Right ventricle myocardium inferior (tissue), 1 donor: ENCODE measurements at regions not wholly inside any gene's neighbourhood (a gene's known extent, or its start where the extent isn't known, plus 50 kb on each side); places are given as distances from the start of the nearest gene placed in this dataset.
"Not testable (repeated sequence)": the region's sequence is repeated elsewhere in the genome, so short reads cannot be mapped to it uniquely, and the experiment has no call there.

Experiments used
- ATAC-seq: fragments of 200-7000 bp; cut with Tn5 transposase; one replicate; pipeline ENCODE4 v1.9.1; 2020; ENCODE audit warnings: mild to moderate bottlenecking, moderate library complexity
- DNase-seq: peaks from one replicate; pipeline ENCODE4 v3.0.0; 2021; ENCODE audit errors: missing footprints
- intact Hi-C: fragments of 100-400 bp; cut with DNase I; formaldehyde crosslinking; loops from one replicate; pipeline ENCODE4 v1.11.0; 2022
- donor health status: DM: no; HTN: yes; CAD: no; lungs with severe emphysema.

DNA sequence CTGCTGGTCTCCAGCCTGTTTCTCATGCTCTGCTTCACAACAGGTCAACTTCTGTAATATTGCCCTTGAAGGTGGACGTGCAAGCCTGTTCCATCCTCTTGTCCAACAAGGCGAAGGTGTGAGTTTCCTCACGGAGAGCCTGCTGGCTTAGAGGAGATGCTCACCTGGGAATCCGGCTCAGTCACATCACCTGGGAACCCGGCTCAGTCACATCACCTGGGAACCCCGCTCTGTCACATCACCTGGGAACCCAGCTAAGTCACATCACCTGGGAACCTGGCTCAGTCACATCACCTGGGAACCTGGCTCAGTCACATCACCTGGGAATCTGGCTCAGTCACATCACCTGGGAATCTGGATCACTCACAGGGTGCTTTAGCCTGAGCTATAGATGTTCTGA lies 230.1 kb downstream of the ERMARD start:
- ATAC-seq (no peak), DNase-seq (no peak)
- intact Hi-C loops, result no loop called here

- intact Hi-C loops, result no loop called here
- DNase-seq, result no peak
- ATAC-seq, result no peak
Measured at GRCh38 chr6:169980826-169981450, 229.5 kb downstream of the ERMARD start.

DNA sequence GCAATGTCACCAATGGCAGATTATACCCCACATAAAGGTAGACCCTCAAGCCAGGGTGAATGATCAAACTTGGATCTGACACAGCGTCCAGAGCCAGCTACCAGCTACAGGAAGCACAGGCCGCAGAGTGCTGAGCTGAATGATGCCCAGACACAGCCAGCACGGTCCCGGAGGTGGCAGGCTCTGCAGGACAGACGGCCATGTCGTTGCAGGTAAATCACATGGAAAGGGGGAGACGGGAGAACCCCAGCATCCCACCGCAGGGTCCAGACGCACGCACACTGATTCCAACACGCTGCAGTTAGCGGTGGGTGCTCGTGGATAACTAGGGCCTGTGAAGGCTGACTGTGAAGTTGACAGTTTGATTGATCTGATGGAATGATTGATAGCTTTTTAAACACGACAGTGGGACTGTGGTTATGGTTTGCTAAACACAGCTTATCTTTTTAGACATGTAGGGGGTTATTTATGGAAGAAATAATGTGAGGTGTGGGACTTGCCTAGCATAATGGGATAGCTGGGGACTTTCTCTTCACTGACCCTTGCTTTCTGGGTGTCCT lies 228.5 kb downstream of the ERMARD start:
- ATAC-seq (no peak), DNase-seq (no peak)
- intact Hi-C loops, result no loop called here

DNA sequence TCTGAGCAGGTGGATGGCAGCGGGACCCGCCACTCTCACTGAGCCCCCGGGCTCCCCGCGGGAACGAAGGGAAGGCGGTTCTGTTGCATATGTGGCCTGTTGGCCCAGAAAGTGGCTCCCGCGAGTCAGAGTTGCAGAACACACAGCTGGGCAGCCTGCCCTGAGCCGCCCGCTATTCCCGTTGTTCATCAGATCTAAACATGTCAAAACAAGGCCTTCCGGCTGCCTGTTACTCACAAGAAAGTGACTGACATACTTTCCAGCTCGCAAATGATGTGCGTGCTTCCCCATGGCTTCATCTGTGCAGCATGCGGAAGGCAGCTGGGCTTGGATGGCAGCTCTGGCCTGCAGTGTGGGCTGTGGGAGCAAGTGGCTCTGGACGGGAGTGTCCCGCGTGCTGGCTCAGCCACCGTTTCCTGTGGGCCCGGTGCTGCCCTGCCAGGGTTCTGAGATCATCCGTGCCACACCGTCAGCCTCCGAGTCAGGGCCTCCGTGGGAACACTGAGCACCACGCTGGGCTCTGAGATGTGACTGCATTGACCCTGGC lies 227.3 kb downstream of the ERMARD start:
- intact Hi-C loops, result no loop called here
- ATAC-seq (no peak), DNase-seq (no peak)

DNA sequence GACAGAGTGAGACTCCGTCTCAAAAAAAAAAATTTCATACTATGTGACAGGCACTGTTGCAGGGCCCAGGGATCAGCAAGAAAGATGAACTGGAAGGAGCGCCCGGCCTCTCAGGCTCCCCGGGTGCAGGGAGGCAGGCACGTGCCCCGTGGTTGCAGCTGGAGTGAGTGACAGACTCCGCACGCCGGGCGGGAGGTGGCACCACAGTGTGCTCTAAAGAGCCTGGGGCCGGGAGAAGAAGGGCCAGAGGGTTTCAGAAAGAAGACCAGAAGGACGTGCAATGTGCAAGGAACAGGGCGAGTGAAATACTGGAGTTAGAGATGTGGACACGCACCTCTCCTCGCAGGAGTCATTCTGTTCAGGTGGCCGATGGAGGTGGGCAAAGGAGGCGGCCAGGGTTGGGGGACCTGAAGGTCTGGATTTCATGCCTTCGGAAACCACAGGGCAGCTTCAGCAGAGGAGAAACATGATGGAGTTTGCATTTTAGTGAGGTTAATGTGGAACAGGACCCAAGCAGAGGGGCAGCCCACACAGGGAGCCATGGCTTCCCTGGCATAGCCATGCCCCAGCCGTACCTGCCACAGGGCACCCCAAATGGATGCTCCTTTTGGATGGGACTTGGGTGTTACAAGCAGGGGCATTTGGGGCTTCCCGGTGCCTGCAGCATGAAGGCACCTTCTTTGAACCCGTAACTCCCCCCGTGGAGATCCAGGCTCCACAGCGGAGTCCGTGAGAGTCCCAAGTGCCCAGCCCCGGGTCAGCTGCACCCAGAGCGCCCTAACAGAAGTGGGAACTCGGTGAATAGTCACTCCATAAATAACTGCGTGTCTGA lies 226.2 kb downstream of the ERMARD start:
- ATAC-seq (no peak), DNase-seq (no peak)
- intact Hi-C loops, result no loop called here

DNA sequence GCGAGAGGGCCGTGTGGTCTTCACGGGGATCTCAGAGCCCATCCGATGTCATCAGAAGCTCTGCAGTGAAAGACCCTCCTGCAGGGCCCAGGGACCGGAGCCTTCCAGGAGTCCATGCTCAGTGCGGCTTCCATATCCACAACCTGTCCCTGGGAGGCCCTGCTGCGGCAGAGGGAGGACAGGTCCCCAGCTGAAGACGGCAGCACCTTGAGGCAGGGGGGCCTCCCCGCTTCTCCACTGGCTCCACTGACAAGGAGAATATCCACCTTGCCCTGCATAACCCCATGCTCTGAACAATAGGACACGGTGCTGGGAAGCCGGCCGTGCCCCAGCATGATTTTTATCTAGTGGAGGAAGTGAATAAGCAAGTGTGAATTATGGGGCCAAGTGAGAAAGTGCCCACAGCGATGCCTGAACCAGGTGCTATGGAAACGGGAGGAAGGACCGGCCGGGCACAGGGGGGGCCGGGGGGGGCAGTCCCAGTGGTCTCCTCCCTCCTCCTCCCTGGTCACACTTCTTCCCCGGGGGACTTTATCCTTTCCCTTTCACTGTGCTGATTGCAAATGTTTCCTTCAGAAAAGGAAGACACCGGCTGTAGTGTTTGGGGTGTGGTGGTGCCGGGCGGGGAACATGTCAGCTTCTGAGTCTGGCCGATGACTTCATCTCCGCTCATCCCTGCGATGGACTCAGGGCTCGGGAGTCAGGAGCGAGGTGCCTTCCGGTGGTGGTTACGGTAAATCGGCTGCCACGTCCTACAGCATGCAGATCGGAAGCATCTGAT lies 225.1 kb downstream of the ERMARD start:
- ATAC-seq, result no peak
- DNase-seq, result no peak
- intact Hi-C loops, result no loop called here

GRCh38 chr6:169975701-169976100 lies 224.3 kb downstream of the ERMARD start:
- intact Hi-C loops, result no loop called here
- ATAC-seq (no peak), DNase-seq (no peak)

DNA sequence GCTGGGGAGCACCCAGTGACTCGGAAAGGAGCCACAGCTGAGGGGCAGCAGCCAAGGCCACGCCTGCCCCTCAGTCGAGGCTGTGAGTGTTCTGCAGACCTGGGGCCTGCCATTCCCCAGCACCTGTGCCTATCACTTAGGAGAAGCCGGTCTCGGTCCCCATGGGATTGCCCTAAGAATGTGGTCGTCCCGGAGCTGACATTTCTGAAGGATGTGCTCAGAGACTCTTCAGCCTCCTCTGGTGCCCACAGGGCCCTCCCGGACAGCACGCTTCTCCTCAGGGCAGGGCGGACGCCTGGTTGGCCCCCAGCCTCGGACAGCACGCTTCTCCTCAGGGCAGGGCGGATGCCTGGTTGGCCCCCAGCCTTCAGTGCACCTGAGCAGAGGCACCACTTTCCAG lies 223.9 kb downstream of the ERMARD start:
- intact Hi-C loops, result no loop called here
- ATAC-seq, result no peak
- DNase-seq, result no peak

DNA sequence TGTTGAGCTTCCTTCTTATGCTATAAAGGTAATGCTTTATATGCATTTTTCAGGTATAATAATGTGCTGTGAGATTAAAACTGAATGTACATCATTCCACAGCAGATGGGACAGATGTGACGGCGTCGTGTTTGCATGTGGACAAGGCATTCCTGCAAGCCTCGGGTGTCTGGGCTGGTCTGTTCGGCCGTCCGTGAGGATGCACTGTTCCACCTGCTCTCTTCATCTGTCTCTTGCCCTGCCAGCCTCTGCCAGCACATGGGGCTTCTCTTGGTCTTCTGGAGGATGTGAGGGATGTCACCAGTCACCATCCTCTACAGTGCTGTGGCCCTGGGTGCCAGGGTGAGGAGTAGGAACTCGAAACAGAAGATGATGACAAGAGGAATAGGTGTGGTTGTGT lies 223.2 kb downstream of the ERMARD start:
- DNase-seq, result no peak
- no peak for ATAC-seq
- intact Hi-C loops, result no loop called here

DNA sequence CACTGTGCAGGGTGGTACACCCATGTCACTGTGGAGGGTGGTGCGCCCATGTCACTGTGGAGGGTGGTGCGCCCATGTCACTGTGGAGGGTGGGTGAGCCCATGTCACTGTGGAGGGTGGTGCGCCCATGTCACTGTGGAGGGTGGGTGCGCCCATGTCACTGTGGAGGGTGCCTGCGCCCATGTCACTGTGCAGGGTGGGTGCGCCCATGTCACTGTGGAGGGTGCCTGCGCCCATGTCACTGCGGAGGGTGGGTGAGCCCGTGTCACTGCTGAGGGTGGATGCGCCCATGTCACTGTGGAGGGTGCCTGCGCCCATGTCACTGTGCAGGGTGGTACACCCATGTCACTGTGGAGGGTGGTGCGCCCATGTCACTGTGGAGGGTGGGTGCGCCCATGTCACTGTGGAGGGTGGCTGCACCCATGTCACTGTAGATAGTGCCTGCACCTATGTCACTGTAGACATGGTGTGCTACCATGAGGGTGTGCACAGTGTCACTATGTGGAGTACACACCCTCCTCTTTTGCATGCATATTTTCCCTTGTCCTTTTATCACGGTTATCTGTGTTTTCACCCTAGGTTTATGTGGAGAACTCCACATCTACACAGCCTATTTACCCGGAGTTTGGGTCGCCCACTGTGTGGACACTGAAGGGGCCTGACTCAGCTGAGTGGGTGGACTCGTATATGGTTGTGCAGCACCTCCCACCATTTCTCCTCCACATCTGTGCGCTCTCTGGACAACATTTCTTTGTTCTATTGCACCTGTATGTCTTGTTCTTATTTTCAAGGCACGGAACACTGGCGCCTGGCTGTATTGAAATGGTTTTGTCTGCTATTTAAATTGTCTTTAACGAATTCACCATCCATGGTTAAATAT lies 222.4 kb downstream of the ERMARD start:
- intact Hi-C loops, ATAC-seq, DNase-seq: not testable (repeated sequence)

- DNase-seq, result no peak
- no peak for ATAC-seq
- intact Hi-C loops, result no loop called here
Measured at GRCh38 chr6:169972736-169973135, 221.3 kb downstream of the ERMARD start.

DNA sequence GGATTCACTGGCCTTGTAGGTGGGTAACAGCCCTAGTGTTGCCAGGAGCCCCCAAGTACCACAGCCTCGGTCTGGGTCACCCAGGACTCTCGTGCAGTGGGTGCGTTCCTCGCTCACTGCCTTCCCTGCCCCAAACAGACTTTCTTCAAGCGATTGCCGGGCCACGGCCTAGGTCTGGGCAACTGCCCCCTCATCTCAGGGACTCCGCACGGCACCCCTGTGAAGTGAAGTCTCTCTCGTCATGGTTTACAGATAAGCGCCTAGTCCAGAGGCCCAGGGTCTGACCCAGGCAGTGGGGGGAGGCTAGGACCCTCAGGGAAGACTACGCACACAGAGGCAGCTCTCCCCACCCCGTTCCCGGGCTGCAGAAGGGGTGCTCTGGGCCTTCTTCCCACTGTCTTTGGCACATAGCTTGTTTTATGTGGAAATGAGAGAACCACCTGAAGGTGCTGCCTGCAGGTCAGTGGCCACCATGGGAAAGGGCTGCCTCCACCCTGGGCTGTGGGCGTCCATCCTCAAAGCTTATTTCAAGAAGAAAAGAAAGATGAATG lies 220.8 kb downstream of the ERMARD start:
- DNase-seq (no peak), ATAC-seq (no peak)

GRCh38 chr6:169971081-169971861 lies 219.8 kb downstream of the ERMARD start:
- DNase-seq (peak; percentile 61), ATAC-seq (no peak)
- intact Hi-C loops, result no loop called here

More for the DNA sequence above, 220.8 kb downstream of the ERMARD start:
- intact Hi-C loops, result no loop called here

DNA sequence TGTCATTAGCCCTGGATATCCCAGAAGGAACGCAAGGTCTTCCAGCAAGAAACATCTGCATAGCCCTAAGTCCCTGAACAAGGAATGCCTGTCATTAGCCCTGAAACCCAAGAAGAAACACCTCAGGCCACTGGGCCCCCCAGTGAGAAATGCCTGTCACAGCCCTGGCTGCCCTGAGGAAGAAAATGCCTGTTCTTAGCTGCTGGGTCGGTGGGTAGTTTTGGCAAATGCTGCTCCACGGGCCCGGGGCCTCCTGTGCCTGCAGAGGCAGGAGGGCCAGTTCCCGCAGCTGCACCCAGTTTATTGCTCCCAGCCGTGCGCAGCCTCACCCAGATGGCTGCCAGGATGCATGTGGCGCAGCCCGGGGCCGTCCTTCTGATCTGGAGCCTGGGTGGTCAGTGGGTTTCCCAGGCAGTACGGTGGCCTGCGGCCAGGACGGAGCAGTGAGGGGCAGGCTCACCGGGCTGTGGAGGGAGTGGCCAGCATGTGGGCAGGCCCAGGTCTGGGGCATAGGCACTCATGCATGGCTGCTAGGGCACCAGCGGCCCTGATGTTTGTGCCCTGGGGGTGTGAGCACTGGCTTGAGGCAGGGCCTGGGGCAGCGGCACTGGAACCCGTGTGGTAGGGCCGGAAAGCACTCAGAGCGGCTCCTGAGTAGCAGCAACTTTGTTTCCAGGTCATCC lies 219.0 kb downstream of the ERMARD start:
- ATAC-seq (no peak), DNase-seq (peak; percentile 57)
- intact Hi-C loops, result no loop called here

DNA sequence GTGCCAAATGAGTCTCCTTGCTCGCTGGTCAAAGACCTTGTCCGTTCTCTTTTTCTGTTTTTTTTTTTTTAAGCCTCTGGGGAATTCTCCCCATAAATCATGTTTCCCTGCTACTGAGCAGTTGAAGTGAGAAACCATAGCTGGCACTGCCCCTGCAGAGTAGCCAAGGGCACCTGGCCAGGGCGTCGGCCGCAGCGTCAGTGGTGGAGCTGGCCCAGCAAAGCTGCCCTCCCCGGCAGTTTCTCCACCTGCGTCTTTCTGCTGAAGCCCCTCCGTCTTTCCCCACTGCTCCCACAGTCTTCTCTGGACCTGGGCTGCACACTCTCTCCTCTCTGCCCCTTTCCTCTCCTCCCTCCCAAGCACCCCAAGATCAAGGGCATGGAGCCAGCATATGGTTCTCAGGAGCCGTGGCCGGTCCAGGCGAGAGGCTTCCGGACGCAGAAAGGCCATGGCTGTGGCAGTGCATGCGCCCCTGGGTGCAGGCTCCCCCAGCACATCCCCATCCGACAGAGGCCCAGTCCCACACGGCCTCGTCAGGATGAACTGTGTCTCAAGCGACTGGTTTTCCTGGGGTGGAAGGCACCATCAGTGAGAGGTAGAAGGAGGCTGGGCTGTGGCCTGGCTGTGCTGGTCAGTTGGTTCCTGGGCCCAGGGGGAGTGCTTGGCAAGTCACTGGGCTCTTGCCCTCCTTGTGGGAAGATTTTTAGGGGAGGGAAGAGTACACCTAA lies 218.1 kb downstream of the ERMARD start:
- DNase-seq (no peak), ATAC-seq (no peak)
- intact Hi-C loops, result loop anchor here (2.0 to 5.0 kb wide), 2 partner anchors 78 to 323 kb away; no protein-coding TSS in a partner anchor
